Prostate gland (tissue), 2 donors: ENCODE measurements at regions not wholly inside any gene's neighbourhood (a gene's known extent, or its start where the extent isn't known, plus 50 kb on each side); places are given as distances from the start of the nearest gene placed in this dataset.

Experiments used
- DNase-seq: peaks from one replicate; pipeline ENCODE4 v3.0.0-alpha.2; 2019; ENCODE audit warnings: low spot score
- H3K27ac ChIP-seq, 2 donors: fragments of 200-600 bp; sonication (generic); 2 replicates each; pipeline ENCODE4 v1.5.1; 2017 to 2019
- H3K27me3 ChIP-seq: fragments of 200-600 bp; sonication (generic); replicated peaks from 2 replicates; pipeline ENCODE4 v1.5.1; 2019; ENCODE audit not compliant: insufficient read depth
- H3K36me3 ChIP-seq, 2 donors: fragments of 200-600 bp; sonication (generic); 1 replicate in 1 of 2; 2 replicates in 1 of 2; pipeline versions ENCODE4 v1.5.1 to v1.8.1; 2017 to 2019
- H3K4me1 ChIP-seq: fragments of 200-600 bp; sonication (generic); replicated peaks from 2 replicates; pipeline ENCODE4 v1.5.1; 2019
- H3K4me3 ChIP-seq, 2 donors: fragments of 200-600 bp; sonication (generic); 2 replicates each; pipeline ENCODE4 v1.5.1; 2017 to 2019
- H3K9me3 ChIP-seq: fragments of 200-600 bp; sonication (generic); 2 replicates; pipeline ENCODE4 v1.5.1; 2017
- CTCF ChIP-seq, 4 experiments: fragments of 200-600 bp in 2 of 4; fragments of 450-650 bp in 2 of 4; sonication (generic) in 2 of 4; IDR thresholded peaks; 1 replicate in 3 of 4; 2 replicates in 1 of 4; pipeline ENCODE4 v1.5.1; 2016 to 2019; ENCODE audit warnings: antibody characterized with exemption in 4 of 4, mild to moderate bottlenecking in 2 of 4, moderate library complexity in 2 of 4
- POLR2A ChIP-seq: fragments of 450-650 bp; IDR thresholded peaks from one replicate; pipeline ENCODE4 v1.6.1; 2016; ENCODE audit warnings: antibody characterized with exemption, mild to moderate bottlenecking
- POLR2AphosphoS5 ChIP-seq: sonication (generic); formaldehyde crosslinking; IDR thresholded peaks from one replicate; pipeline ENCODE4 v1.6.1; 2017; ENCODE audit warnings: antibody characterized with exemption
- WGBS: methylation state at CpG from one replicate; pipeline ENCODE4 v1.1.5; 2018; 5-methylcytosine and 5-hydroxymethylcytosine counted together
- intact Hi-C: fragments of 100-400 bp; cut with DNase I; formaldehyde crosslinking; loops from one replicate; pipeline ENCODE4 v1.14.2; 2022

GRCh38 chr2:4381049-4381448 lies 677.7 kb downstream of the DCDC2C start:
- H3K27ac ChIP-seq = no peak overlapping the region
- no peak overlapping the region for H3K4me3 ChIP-seq
- no peaks in the 10 kb centered on the region for H3K36me3 ChIP-seq
- intact Hi-C loops = no loop called here
- 23% methylated on average over 5 of the region's 5 CpGs for WGBS
- DNase-seq = no peak
- no peaks in the 10 kb centered on the region for H3K9me3 ChIP-seq
- H3K4me1 ChIP-seq = no peaks in the 10 kb centered on the region
- TF ChIP-seq CTCF (IDR thresholded peaks at IDR 0.05) (no peak), POLR2AphosphoS5 (no peak), POLR2A (no peak)
- no peaks in the 10 kb centered on the region for H3K27me3 ChIP-seq

- TF ChIP-seq CTCF (IDR thresholded peaks at IDR 0.05) (no peak), POLR2AphosphoS5 (no peak), POLR2A (no peak)
- H3K27me3 ChIP-seq = no peaks in the 10 kb centered on the region
- no peak overlapping the region for H3K4me3 ChIP-seq
- intact Hi-C loops = no loop called here
- DNase-seq = no peak
- WGBS = 92% methylated on average over 3 of the region's 3 CpGs
- no peaks in the 10 kb centered on the region for H3K4me1 ChIP-seq
- H3K27ac ChIP-seq = no peak overlapping the region
- no peaks in the 10 kb centered on the region for H3K36me3 ChIP-seq
- no peaks in the 10 kb centered on the region for H3K9me3 ChIP-seq
These were observed 678.4 kb downstream of the DCDC2C start for GRCh38 chr2:4381773-4382172.

GRCh38 chr2:4391013-4391412 lies 687.6 kb downstream of the DCDC2C start:
- H3K27ac ChIP-seq = no peak overlapping the region
- TF ChIP-seq POLR2A = no peak
- no peak for TF ChIP-seq CTCF (IDR thresholded peaks at IDR 0.05)
- no peak for TF ChIP-seq POLR2AphosphoS5
- H3K4me3 ChIP-seq = no peak overlapping the region
- no peaks in the 10 kb centered on the region for H3K36me3 ChIP-seq
- DNase-seq = no peak
- no peaks in the 10 kb centered on the region for H3K4me1 ChIP-seq
- 87% methylated on average over 3 of the region's 3 CpGs for WGBS
- intact Hi-C loops = no loop called here
- H3K9me3 ChIP-seq = no peaks in the 10 kb centered on the region
- H3K27me3 ChIP-seq = no peaks in the 10 kb centered on the region

GRCh38 chr2:4404363-4404762 lies 701.0 kb downstream of the DCDC2C start:
- H3K27me3 ChIP-seq = no peaks in the 10 kb centered on the region
- H3K4me1 ChIP-seq = no peaks in the 10 kb centered on the region
- H3K27ac ChIP-seq = no peak overlapping the region
- intact Hi-C loops = no loop called here
- H3K36me3 ChIP-seq = no peaks in the 10 kb centered on the region
- no peak for DNase-seq
- 83% methylated on average over 10 of the region's 10 CpGs for WGBS
- H3K9me3 ChIP-seq = no peaks in the 10 kb centered on the region
- TF ChIP-seq CTCF (IDR thresholded peaks at IDR 0.05) = no peak
- TF ChIP-seq POLR2A = no peak
- no peak for TF ChIP-seq POLR2AphosphoS5
- no peak overlapping the region for H3K4me3 ChIP-seq

GRCh38 chr2:4408321-4408720 lies 704.9 kb downstream of the DCDC2C start:
- no peak for TF ChIP-seq POLR2A
- no peak for TF ChIP-seq POLR2AphosphoS5
- TF ChIP-seq CTCF (IDR thresholded peaks at IDR 0.05) = no peak
- 75% methylated on average over 10 of the region's 10 CpGs for WGBS
- Histone ChIP-seq H3K9me3 (no peaks in the 10 kb centered on the region), H3K27ac (no peak overlapping the region), H3K4me3 (no peak overlapping the region), H3K4me1 (no peaks in the 10 kb centered on the region), H3K27me3 (no peaks in the 10 kb centered on the region), H3K36me3 (no peaks in the 10 kb centered on the region)
- intact Hi-C loops = no loop called here
- no peak for DNase-seq
